ENCODE measurements at regions not wholly inside any gene's neighbourhood (a gene's known extent, or its start where the extent isn't known, plus 50 kb on each side); places are given as distances from the start of the nearest gene placed in this dataset.
A peak's percentile ranks its signal among the peaks of the same experiment; 100 is the strongest.

GRCh38 chr4:108544481-108544880 lies 75.9 kb upstream of the RPL34 start:
- ATAC-seq (no peak), DNase-seq (no peak), FAIRE-seq (no peak)
- H3K9me3 ChIP-seq, result no peaks in the 10 kb centered on the region
- H3K36me3 ChIP-seq, result no peaks in the 10 kb centered on the region
- H3K4me1 ChIP-seq, result no peaks in the 10 kb centered on the region
- WGBS, 2 donors, result 81 to 85% methylated on average over 4 of the region's 4 CpGs
- H3K27me3 ChIP-seq, result no peaks in the 10 kb centered on the region
- no peak overlapping the region for H3K4me3 ChIP-seq
- no peak for TF ChIP-seq CTCF (IDR thresholded peaks at IDR 0.05)
- no peak overlapping the region for H3K27ac ChIP-seq
- intact Hi-C loops (cut with DNase I), result no loop called here

GRCh38 chr4:108543359-108543968 lies 76.9 kb upstream of the RPL34 start:
- TF ChIP-seq CTCF (IDR thresholded peaks at IDR 0.05), result no peak
- Histone ChIP-seq H3K27me3 (no peaks in the 10 kb centered on the region), H3K36me3 (no peaks in the 10 kb centered on the region), H3K4me3 (no peak overlapping the region), H3K4me1 (no peaks in the 10 kb centered on the region), H3K27ac (no peak overlapping the region), H3K9me3 (no peaks in the 10 kb centered on the region)
- DNase-seq, result no peak
- ATAC-seq, result no peak
- intact Hi-C loops (cut with DNase I), result no loop called here
- WGBS, 2 donors, result 90 to 93% methylated on average over 7 of the region's 7 CpGs
- FAIRE-seq, result no peak

GRCh38 chr4:108540536-108540935 lies 79.8 kb upstream of the RPL34 start:
- ATAC-seq, result no peak
- H3K27ac ChIP-seq, result no peak overlapping the region
- no peak overlapping the region for H3K4me3 ChIP-seq
- no peaks in the 10 kb centered on the region for H3K9me3 ChIP-seq
- FAIRE-seq, result no peak
- H3K4me1 ChIP-seq, result no peaks in the 10 kb centered on the region
- no peak for DNase-seq
- H3K36me3 ChIP-seq, result no peaks in the 10 kb centered on the region
- TF ChIP-seq CTCF (IDR thresholded peaks at IDR 0.05), result no peak
- intact Hi-C loops (cut with DNase I), result no loop called here
- WGBS, 2 donors, result 75 to 84% methylated on average over 2 of the region's 2 CpGs
- no peaks in the 10 kb centered on the region for H3K27me3 ChIP-seq

- no peak for TF ChIP-seq CTCF (IDR thresholded peaks at IDR 0.05)
- Histone ChIP-seq H3K27ac (no peak overlapping the region), H3K36me3 (no peaks in the 10 kb centered on the region), H3K4me1 (peaks cover 0 to 12% (median 10%) of the 10 kb centered on the region in 3 donors), H3K27me3 (no peaks in the 10 kb centered on the region), H3K9me3 (no peaks in the 10 kb centered on the region), H3K4me3 (no peak overlapping the region)
- intact Hi-C loops (cut with DNase I), result no loop called here
- ATAC-seq, result no peak
- FAIRE-seq, result no peak
- 96% methylated on average over 2 of the region's 2 CpGs for WGBS, 2 donors
- no peak for DNase-seq
Observed at GRCh38 chr4:108536577-108536976, 83.8 kb upstream of the RPL34 start.

- DNase-seq (no peak), ATAC-seq (peak in 1 of 4 donors; percentile 29), FAIRE-seq (no peak)
- no peaks in the 10 kb centered on the region for H3K9me3 ChIP-seq
- intact Hi-C loops (cut with DNase I), result no loop called here
- no peaks in the 10 kb centered on the region for H3K27me3 ChIP-seq
- TF ChIP-seq CTCF (IDR thresholded peaks at IDR 0.05), result no peak
- no peak overlapping the region for H3K4me3 ChIP-seq
- no peaks in the 10 kb centered on the region for H3K36me3 ChIP-seq
- H3K4me1 ChIP-seq, result peaks cover 0 to 12% (median 10%) of the 10 kb centered on the region in 3 donors
- no peak overlapping the region for H3K27ac ChIP-seq
- WGBS, 2 donors, result 58 to 73% methylated on average over 3 of the region's 3 CpGs
Observed at GRCh38 chr4:108535757-108536156, 84.6 kb upstream of the RPL34 start.
